D721Med (cell line): ENCODE measurements at regions not wholly inside any gene's neighbourhood (a gene's known extent, or its start where the extent isn't known, plus 50 kb on each side); places are given as distances from the start of the nearest gene placed in this dataset.

Source experiments
- DNase-seq: peaks from one replicate; pipeline ENCODE4 v3.0.0; 2011; ENCODE audit warnings: low spot score; ENCODE audit not compliant: insufficient read length
- FAIRE-seq: peaks from 2 replicates; lab custom pipeline; 2011; peaks lifted over from hg19 to GRCh38; lab: Jason Lieb, UNC
- CTCF ChIP-seq: IDR thresholded peaks from 2 replicates; pipeline ENCODE4 v1.5.1; 2012; ENCODE audit warnings: mild to moderate bottlenecking, control low read depth; ENCODE audit not compliant: insufficient read depth; ENCODE audit errors: missing control alignments

- DNase-seq (no peak), FAIRE-seq (no peak)
- no peak for TF ChIP-seq CTCF
Measured at GRCh38 chr10:23529625-23530024, 90.8 kb downstream of the OTUD1 start.

- no peak for FAIRE-seq
- no peak for DNase-seq
Measured at GRCh38 chr10:23530079-23530478, 91.2 kb downstream of the OTUD1 start.

DNA sequence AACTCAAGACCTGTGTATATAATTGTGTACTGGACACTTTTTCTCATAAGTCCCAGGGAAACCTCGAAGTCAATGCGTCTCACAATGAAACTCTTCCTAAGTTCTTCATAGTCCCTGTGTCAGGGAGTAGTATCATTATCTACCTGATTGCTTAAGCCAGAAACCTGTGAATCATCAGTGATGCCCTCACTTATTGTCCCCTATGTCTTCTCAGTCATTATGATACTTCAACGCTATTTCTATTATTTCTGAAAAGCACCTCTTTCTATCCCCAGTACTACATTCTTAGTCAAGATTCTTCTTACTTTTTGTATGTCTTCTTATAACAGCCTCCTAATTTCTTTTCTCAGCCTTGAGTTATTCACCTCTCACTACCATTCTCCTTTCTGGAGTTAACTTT is 94.3 kb downstream of the OTUD1 start:
- DNase-seq, result no peak
- no peak for TF ChIP-seq CTCF
- FAIRE-seq, result no peak

More at GRCh38 chr10:23530079-23530478, 91.2 kb downstream of the OTUD1 start:
- peak; percentile 19 for TF ChIP-seq CTCF

- no peak for FAIRE-seq
- no peak for TF ChIP-seq CTCF
Measured at GRCh38 chr10:23534326-23534725, 95.5 kb downstream of the OTUD1 start.

DNA sequence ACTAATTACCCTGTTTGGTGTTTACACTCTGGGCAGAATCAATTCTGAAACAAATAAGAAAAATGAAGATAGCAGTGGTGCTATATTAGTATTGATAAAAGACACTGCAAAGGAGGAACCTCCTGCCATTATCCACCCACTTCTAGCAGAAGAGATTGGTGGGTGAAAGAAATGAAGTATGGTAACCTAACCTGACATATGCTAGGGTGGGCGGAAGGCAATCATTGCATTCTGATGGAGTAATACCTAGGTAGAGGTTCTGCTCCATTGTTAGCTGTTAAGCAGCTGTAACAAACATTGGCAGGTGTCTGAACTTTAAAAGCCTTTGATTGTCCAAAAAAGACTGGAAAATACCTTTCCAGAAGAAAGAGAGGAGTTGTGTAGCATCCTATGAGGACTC is 95.9 kb downstream of the OTUD1 start:
- FAIRE-seq (no peak), DNase-seq (no peak)
- TF ChIP-seq CTCF, result no peak

More at GRCh38 chr10:23534326-23534725, 95.5 kb downstream of the OTUD1 start:
- DNase-seq, result no peak

DNA sequence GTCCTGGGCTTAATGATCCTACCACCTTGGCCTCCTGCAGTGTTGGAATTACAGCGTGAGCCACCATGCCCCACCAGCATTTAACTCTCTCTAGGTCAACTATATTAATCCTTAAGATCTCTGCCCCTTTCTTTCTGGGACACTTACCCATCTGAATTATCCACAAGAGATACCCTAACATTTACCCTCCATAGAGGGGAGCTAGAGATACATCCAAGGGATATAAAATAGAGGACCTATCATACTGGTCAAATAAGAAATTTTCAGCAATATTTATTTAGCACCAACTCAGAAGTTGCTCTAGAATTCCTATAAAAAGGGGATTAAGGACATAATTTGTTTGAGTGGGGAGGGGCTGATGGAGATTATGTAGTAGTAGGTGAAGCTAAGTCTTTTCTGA is 96.5 kb downstream of the OTUD1 start:
- peak; percentile 5 for TF ChIP-seq CTCF
- DNase-seq (no peak), FAIRE-seq (no peak)

DNA sequence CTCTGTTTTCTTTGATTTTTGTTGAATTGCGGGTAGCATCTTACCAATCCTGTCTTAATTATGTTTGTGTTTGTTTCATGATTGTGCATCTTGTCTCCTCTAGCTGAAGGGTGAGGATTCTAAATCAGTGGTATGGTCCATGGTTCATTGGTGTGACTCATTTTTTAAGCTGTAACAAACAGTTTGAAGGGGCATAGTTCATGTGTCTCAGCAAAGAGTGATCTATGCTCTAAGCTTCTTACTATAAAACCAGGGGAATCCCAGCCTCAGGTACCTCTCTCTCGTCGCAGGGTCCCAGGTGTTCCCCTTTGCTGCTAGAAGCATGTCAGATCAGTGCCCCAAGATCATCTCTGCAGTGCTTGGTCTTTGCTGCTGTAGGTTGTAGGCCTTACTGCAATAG is 100.1 kb downstream of the OTUD1 start:
- FAIRE-seq, result no peak
- no peak for DNase-seq
- no peak for TF ChIP-seq CTCF
